ENCODE measurements at regions not wholly inside any gene's neighbourhood (a gene's known extent, or its start where the extent isn't known, plus 50 kb on each side); places are given as distances from the start of the nearest gene placed in this dataset.

GRCh38 chr12:125873016-125873415 lies 807.8 kb downstream of the AACS start:
- no peak for ATAC-seq (replicated peaks in 6 of 8)
- no peaks in the 10 kb centered on the region for H3K4me1 ChIP-seq (replicated peaks in 1 of 2)

GRCh38 chr12:125878483-125878882 lies 813.2 kb downstream of the AACS start:
- in situ Hi-C loops (cut with MboI; ENCODE audit: low pct_unique_long_range_greater_than_20kb in 2 of 9, low sequenced_read_pairs in 9 of 9, unreplicated experiment in 9 of 9), result no loop called here
- Histone ChIP-seq H3K4me1 (replicated peaks in 1 of 2) (no peaks in the 10 kb centered on the region), H3K27ac (no peak overlapping the region), H3K4me3 (no peak overlapping the region)
- ATAC-seq (replicated peaks in 6 of 8), result no peak
- 0 to 60% (median 13%) methylated on average over 1 to 4 of the region's 4 CpGs; no CpG with 5 or more reads in 1 of the 10 experiments for WGBS, 10 experiments

More at GRCh38 chr12:125873016-125873415, 807.8 kb downstream of the AACS start:
- Histone ChIP-seq H3K4me3 (no peak overlapping the region), H3K27ac (no peak overlapping the region)
- in situ Hi-C loops (cut with MboI; ENCODE audit: low pct_unique_long_range_greater_than_20kb in 2 of 9, low sequenced_read_pairs in 9 of 9, unreplicated experiment in 9 of 9), result loop anchor here in 1 of 9 experiments (25.0 kb wide), 1 partner anchor 89 kb away; no protein-coding TSS in a partner anchor
- WGBS, 10 experiments, result 0 to 95% (median 25%) methylated on average over 2 to 5 of the region's 5 CpGs; no CpG with 5 or more reads in 3 of the 10 experiments

- in situ Hi-C loops (cut with MboI; ENCODE audit: low pct_unique_long_range_greater_than_20kb in 2 of 9, low sequenced_read_pairs in 9 of 9, unreplicated experiment in 9 of 9), result no loop called here
- ATAC-seq (replicated peaks in 6 of 8), result no peak
Measured at GRCh38 chr12:125882141-125882540, 816.9 kb downstream of the AACS start.

GRCh38 chr12:125888921-125889320 lies 823.7 kb downstream of the AACS start:
- ATAC-seq (replicated peaks in 6 of 8), result no peak
- Histone ChIP-seq H3K27ac (no peak overlapping the region), H3K4me1 (replicated peaks in 1 of 2) (no peaks in the 10 kb centered on the region), H3K4me3 (no peak overlapping the region)
- in situ Hi-C loops (cut with MboI; ENCODE audit: low pct_unique_long_range_greater_than_20kb in 2 of 9, low sequenced_read_pairs in 9 of 9, unreplicated experiment in 9 of 9), result no loop called here

More at GRCh38 chr12:125882141-125882540, 816.9 kb downstream of the AACS start:
- 0 to 86% (median 7%) methylated on average over 1 to 3 of the region's 3 CpGs; no CpG with 5 or more reads in 1 of the 10 experiments for WGBS, 10 experiments
- H3K4me1 ChIP-seq (replicated peaks in 1 of 2), result no peaks in the 10 kb centered on the region
- no peak overlapping the region for H3K27ac ChIP-seq
- H3K4me3 ChIP-seq, result no peak overlapping the region

- ATAC-seq (replicated peaks in 6 of 8), result peak in 1 of 8 experiments; percentile 85
- 0 to 75% (median 22%) methylated on average over 1 to 5 of the region's 6 CpGs; no CpG with 5 or more reads in 3 of the 10 experiments for WGBS, 10 experiments
- Histone ChIP-seq H3K4me1 (replicated peaks in 1 of 2) (no peaks in the 10 kb centered on the region), H3K4me3 (no peak overlapping the region), H3K27ac (no peak overlapping the region)
- in situ Hi-C loops (cut with MboI; ENCODE audit: low pct_unique_long_range_greater_than_20kb in 2 of 9, low sequenced_read_pairs in 9 of 9, unreplicated experiment in 9 of 9), result no loop called here
Measured at GRCh38 chr12:125889742-125890141, 824.5 kb downstream of the AACS start.

- in situ Hi-C loops (cut with MboI; ENCODE audit: low pct_unique_long_range_greater_than_20kb in 2 of 9, low sequenced_read_pairs in 9 of 9, unreplicated experiment in 9 of 9), result no loop called here
- ATAC-seq (replicated peaks in 6 of 8), result no peak
- 17 to 90% (median 52%) methylated on average over 1 to 7 of the region's 7 CpGs; no CpG with 5 or more reads in 1 of the 10 experiments for WGBS, 10 experiments
- Histone ChIP-seq H3K4me1 (replicated peaks in 1 of 2) (no peaks in the 10 kb centered on the region), H3K27ac (no peak overlapping the region), H3K4me3 (no peak overlapping the region)
Measured at GRCh38 chr12:125890366-125890905, 825.2 kb downstream of the AACS start.

GRCh38 chr12:125890971-125891370 lies 825.7 kb downstream of the AACS start:
- no peak overlapping the region for H3K27ac ChIP-seq
- H3K4me3 ChIP-seq, result no peak overlapping the region
- H3K4me1 ChIP-seq (replicated peaks in 1 of 2), result no peaks in the 10 kb centered on the region
- in situ Hi-C loops (cut with MboI; ENCODE audit: low pct_unique_long_range_greater_than_20kb in 2 of 9, low sequenced_read_pairs in 9 of 9, unreplicated experiment in 9 of 9), result no loop called here
- 6 to 100% (median 24%) methylated on average over 1 to 4 of the region's 5 CpGs for WGBS, 10 experiments
- ATAC-seq (replicated peaks in 6 of 8), result no peak

GRCh38 chr12:125892276-125892675 lies 827.0 kb downstream of the AACS start:
- in situ Hi-C loops (cut with MboI; ENCODE audit: low pct_unique_long_range_greater_than_20kb in 2 of 9, low sequenced_read_pairs in 9 of 9, unreplicated experiment in 9 of 9), result no loop called here
- no peak for ATAC-seq (replicated peaks in 6 of 8)
- WGBS, 10 experiments, result 57 to 100% (median 93%) methylated on average over 1 of the region's 1 CpG; no CpG with 5 or more reads in 2 of the 10 experiments
- Histone ChIP-seq H3K4me1 (replicated peaks in 1 of 2) (no peaks in the 10 kb centered on the region), H3K4me3 (no peak overlapping the region), H3K27ac (no peak overlapping the region)

GRCh38 chr12:125902991-125903390 lies 837.8 kb downstream of the AACS start:
- Histone ChIP-seq H3K4me3 (no peak overlapping the region), H3K4me1 (replicated peaks in 1 of 2) (no peaks in the 10 kb centered on the region), H3K27ac (no peak overlapping the region)
- in situ Hi-C loops (cut with MboI; ENCODE audit: low pct_unique_long_range_greater_than_20kb in 2 of 9, low sequenced_read_pairs in 9 of 9, unreplicated experiment in 9 of 9), result no loop called here
- 0 to 100% (median 37%) methylated on average over 1 to 2 of the region's 2 CpGs; no CpG with 5 or more reads in 2 of the 10 experiments for WGBS, 10 experiments
- no peak for ATAC-seq (replicated peaks in 6 of 8)

- no peak overlapping the region for H3K4me3 ChIP-seq
- no peak overlapping the region for H3K27ac ChIP-seq
- WGBS, 10 experiments, result 0 to 92% (median 31%) methylated on average over 2 to 3 of the region's 3 CpGs; no CpG with 5 or more reads in 4 of the 10 experiments
- in situ Hi-C loops (cut with MboI; ENCODE audit: low pct_unique_long_range_greater_than_20kb in 2 of 9, low sequenced_read_pairs in 9 of 9, unreplicated experiment in 9 of 9), result no loop called here
- no peak for ATAC-seq (replicated peaks in 6 of 8)
- no peaks in the 10 kb centered on the region for H3K4me1 ChIP-seq (replicated peaks in 1 of 2)
Measured at GRCh38 chr12:125907351-125907750, 842.1 kb downstream of the AACS start.

- no peak overlapping the region for H3K4me3 ChIP-seq
- no peak overlapping the region for H3K27ac ChIP-seq
- H3K4me1 ChIP-seq (replicated peaks in 1 of 2), result no peaks in the 10 kb centered on the region
- 0 to 86% (median 52%) methylated on average over 2 to 10 of the region's 12 CpGs; no CpG with 5 or more reads in 1 of the 10 experiments for WGBS, 10 experiments
- in situ Hi-C loops (cut with MboI; ENCODE audit: low pct_unique_long_range_greater_than_20kb in 2 of 9, low sequenced_read_pairs in 9 of 9, unreplicated experiment in 9 of 9), result no loop called here
- ATAC-seq (replicated peaks in 6 of 8), result no peak
Measured at GRCh38 chr12:125919856-125920470, 854.7 kb downstream of the AACS start.

GRCh38 chr12:125922330-125922729 lies 857.1 kb downstream of the AACS start:
- no peak for ATAC-seq (replicated peaks in 6 of 8)
- no peaks in the 10 kb centered on the region for H3K4me1 ChIP-seq (replicated peaks in 1 of 2)

GRCh38 chr12:125936502-125936901 lies 871.3 kb downstream of the AACS start:
- in situ Hi-C loops (cut with MboI; ENCODE audit: low pct_unique_long_range_greater_than_20kb in 2 of 9, low sequenced_read_pairs in 9 of 9, unreplicated experiment in 9 of 9), result no loop called here
- ATAC-seq (replicated peaks in 6 of 8), result no peak
- Histone ChIP-seq H3K4me3 (no peak overlapping the region), H3K27ac (no peak overlapping the region), H3K4me1 (replicated peaks in 1 of 2) (no peaks in the 10 kb centered on the region)
- no CpG with 5 or more reads among the region's 1 CpG for WGBS, 10 experiments

More at GRCh38 chr12:125922330-125922729, 857.1 kb downstream of the AACS start:
- Histone ChIP-seq H3K4me3 (no peak overlapping the region), H3K27ac (no peak overlapping the region)
- in situ Hi-C loops (cut with MboI; ENCODE audit: low pct_unique_long_range_greater_than_20kb in 2 of 9, low sequenced_read_pairs in 9 of 9, unreplicated experiment in 9 of 9), result no loop called here
- WGBS, 10 experiments, result 0 to 87% (median 48%) methylated on average over 3 to 5 of the region's 5 CpGs

- in situ Hi-C loops (cut with MboI; ENCODE audit: low pct_unique_long_range_greater_than_20kb in 2 of 9, low sequenced_read_pairs in 9 of 9, unreplicated experiment in 9 of 9), result no loop called here
- WGBS, 10 experiments, result 0 to 100% (median 43%) methylated on average over 1 to 2 of the region's 2 CpGs
- H3K27ac ChIP-seq, result no peak overlapping the region
- H3K4me3 ChIP-seq, result no peak overlapping the region
- ATAC-seq (replicated peaks in 6 of 8), result no peak
- H3K4me1 ChIP-seq (replicated peaks in 1 of 2), result no peaks in the 10 kb centered on the region
Measured at GRCh38 chr12:125944446-125944845, 879.2 kb downstream of the AACS start.

All from motor neuron (in vitro differentiated cells).